HCT116 (cell line): ENCODE measurements at regions not wholly inside any gene's neighbourhood (a gene's known extent, or its start where the extent isn't known, plus 50 kb on each side); places are given as distances from the start of the nearest gene placed in this dataset.

ENCODE experiments used
- ATAC-seq: fragments of 200-7000 bp; cut with Tn5 transposase; 2 replicates; pipeline ENCODE4 v1.9.1; 2020; ENCODE audit warnings: mild to moderate bottlenecking, moderate library complexity
- BruUV-seq: library from RNA; stranded (reverse); fragments of 400-500 nt; replicated peaks from 2 replicates; lab custom pipeline; 2021; lab: Mats Ljungman, UMichigan
- CTCF ChIA-PET: fragments of 300-600 bp; sonication (Branson Sonifier 250); formaldehyde crosslinking; loops from one replicate; lab custom pipeline; 2021; ENCODE audit warnings: antibody characterized with exemption; lab: Charles Lee
- POLR2A ChIA-PET: fragments of 300-600, 350-600 bp; sonication (Branson Sonifier 250); formaldehyde crosslinking; loops from one replicate; lab custom pipeline; 2021; ENCODE audit warnings: antibody characterized with exemption; lab: Charles Lee
- RAD21 ChIA-PET, 2 experiments: fragments of 300-600 bp; sonication (Branson Sonifier 250); formaldehyde crosslinking; loops; one replicate each; lab custom pipeline; 2023; ENCODE audit warnings: low total read pairs in 2 of 2; ENCODE audit not compliant: uncharacterized antibody in 2 of 2, unreplicated experiment in 2 of 2, low non-redundant PET in 1 of 2; lab: Charles Lee
- DNase-seq: peaks from one replicate; pipeline ENCODE4 v3.0.0-alpha.2; 2010; ENCODE audit warnings: low read depth, low spot score
- H2AFZ ChIP-seq: fragments of 200-600 bp; shearing (Covaris generic), sonication (generic); 2 replicates; pipeline ENCODE4 v1.6.1; 2017; ENCODE audit warnings: low read depth, mixed run types, mixed read lengths, antibody characterized with exemption, low read length; ENCODE audit not compliant: poor library complexity, severe bottlenecking
- H3K27ac ChIP-seq: 2 replicates; pipeline ENCODE4 v1.5.1; 2012; ENCODE audit warnings: low read depth, low read length
- H3K27me3 ChIP-seq: fragments of 200-600 bp; sonication (generic); 2 replicates; pipeline ENCODE4 v1.6.1; 2016; ENCODE audit warnings: mixed run types, low read length, mixed read lengths; ENCODE audit not compliant: insufficient read depth
- H3K36me3 ChIP-seq, 2 experiments: fragments of 200-500 bp in 1 of 2; fragments of 200-600 bp in 1 of 2; sonication (Bioruptor generic) in 1 of 2; sonication (generic) in 1 of 2; 2 replicates each; pipeline versions ENCODE4 v1.5.1 to v1.6.1; 2014 to 2016; ENCODE audit warnings: low read length in 2 of 2, inconsistent platforms in 1 of 2, mixed read lengths in 1 of 2, mixed run types in 1 of 2; ENCODE audit not compliant: insufficient read depth in 2 of 2, control insufficient read depth in 1 of 2
- H3K4me1 ChIP-seq, 2 experiments: fragments of 200-600 bp in 1 of 2; sonication (generic) in 1 of 2; 2 replicates each; pipeline versions ENCODE4 v1.5.1 to v1.6.1; 2012 to 2017; ENCODE audit warnings: low read length in 2 of 2, inconsistent platforms in 1 of 2, mild to moderate bottlenecking in 1 of 2, mixed read lengths in 1 of 2, mixed run types in 1 of 2, moderate library complexity in 1 of 2; ENCODE audit not compliant: insufficient read depth in 2 of 2, control insufficient read depth in 1 of 2
- H3K4me2 ChIP-seq: fragments of 200-600 bp; sonication (generic); 2 replicates; pipeline ENCODE4 v1.6.1; 2017; ENCODE audit warnings: mixed run types, low read length, mixed read lengths
- H3K4me3 ChIP-seq, 2 experiments: fragments of 200-600 bp in 1 of 2; sonication (generic) in 1 of 2; replicated peaks in 1 of 2; 2 replicates each; pipeline ENCODE4 v1.5.1; 2011 to 2016; ENCODE audit warnings: low read length in 2 of 2, control low read depth in 1 of 2, low read depth in 1 of 2, mild to moderate bottlenecking in 1 of 2, mixed read lengths in 1 of 2, mixed run types in 1 of 2
- H3K79me2 ChIP-seq: fragments of 200-600 bp; sonication (generic); 2 replicates; pipeline ENCODE4 v1.6.1; 2017; ENCODE audit warnings: mild to moderate bottlenecking, mixed run types, low read length, moderate library complexity, mixed read lengths; ENCODE audit not compliant: insufficient read depth
- H3K9ac ChIP-seq: fragments of 200-600 bp; sonication (generic); 2 replicates; pipeline ENCODE4 v1.6.1; 2016; ENCODE audit warnings: low read length, mixed read lengths
- H3K9me2 ChIP-seq: fragments of 200-600 bp; sonication (generic), shearing (Covaris generic); 2 replicates; pipeline ENCODE4 v1.6.1; 2017; ENCODE audit warnings: mixed run types, mild to moderate bottlenecking, moderate library complexity; ENCODE audit not compliant: insufficient read depth
- H3K9me3 ChIP-seq, 2 experiments: fragments of 200-500 bp in 1 of 2; fragments of 200-600 bp in 1 of 2; sonication (Bioruptor generic) in 1 of 2; sonication (generic) in 1 of 2; 2 replicates each; pipeline ENCODE4 v1.6.1; 2014 to 2017; ENCODE audit warnings: low read length in 2 of 2, mixed read lengths in 2 of 2, inconsistent platforms in 1 of 2, low read depth in 1 of 2, mild to moderate bottlenecking in 1 of 2, mixed run types in 1 of 2, moderate library complexity in 1 of 2; ENCODE audit not compliant: control insufficient read depth in 1 of 2, insufficient read depth in 1 of 2
- H4K20me1 ChIP-seq: fragments of 200-600 bp; sonication (generic), shearing (Covaris generic); 2 replicates; pipeline ENCODE4 v1.6.1; 2017; ENCODE audit warnings: mixed run types, mild to moderate bottlenecking, moderate library complexity; ENCODE audit not compliant: insufficient read depth
- ATF3 ChIP-seq: IDR thresholded peaks from 2 replicates; pipeline ENCODE4 v1.6.1; 2012
- CBX3 ChIP-seq: IDR thresholded peaks from 2 replicates; pipeline ENCODE4 v1.6.1; 2012; ENCODE audit warnings: low read depth
- EGR1 ChIP-seq: IDR thresholded peaks from 2 replicates; pipeline ENCODE4 v1.6.1; 2012; ENCODE audit warnings: low read depth
- REST ChIP-seq: IDR thresholded peaks from 2 replicates; pipeline ENCODE4 v1.6.1; 2012; ENCODE audit warnings: low read depth
- SIN3A ChIP-seq: IDR thresholded peaks from 2 replicates; pipeline ENCODE4 v1.6.1; 2012; ENCODE audit warnings: low read depth
- SP1 ChIP-seq: IDR thresholded peaks from 2 replicates; pipeline ENCODE4 v1.6.1; 2012; ENCODE audit warnings: low read depth
- YY1 ChIP-seq: IDR thresholded peaks from 2 replicates; pipeline ENCODE4 v1.6.1; 2011; ENCODE audit warnings: low read length, low read depth, moderate library complexity, mild to moderate bottlenecking; ENCODE audit not compliant: insufficient replicate concordance; ENCODE audit errors: extremely low read depth
- ZBTB33 ChIP-seq: IDR thresholded peaks from 2 replicates; pipeline ENCODE4 v1.6.1; 2011; ENCODE audit warnings: mild to moderate bottlenecking, low read length, moderate library complexity; ENCODE audit not compliant: insufficient replicate concordance; ENCODE audit errors: extremely low read depth
- intact Hi-C: fragments of 100-400 bp; cut with micrococcal nuclease; formaldehyde crosslinking; loops from 2 replicates; pipeline ENCODE4 v1.10.0; 2022

GRCh38 chr20:54305421-54305820 is 97.5 kb downstream of the PFDN4 start:
- RAD21 ChIA-PET: no interaction called here

More at GRCh38 chr20:54305421-54305820, 97.5 kb downstream of the PFDN4 start:
- no peak overlapping the region for H3K9ac ChIP-seq
- intact Hi-C loops: no loop called here
- no peak for DNase-seq
- no peaks in the 10 kb centered on the region for H3K27me3 ChIP-seq
- TF ChIP-seq SP1: no peak
- no peak for TF ChIP-seq EGR1
- TF ChIP-seq YY1: no peak
- TF ChIP-seq SIN3A: no peak
- no peak for TF ChIP-seq REST
- no peak for TF ChIP-seq ATF3
- no peak for TF ChIP-seq ZBTB33
- no peak for TF ChIP-seq CBX3
- TF ChIP-seq, all 23 proteins: peak for 0
- Histone ChIP-seq H3K27ac (no peak overlapping the region), H3K9me2 (no peaks in the 10 kb centered on the region), H3K4me3 (no peak overlapping the region), H4K20me1 (no peaks in the 10 kb centered on the region), H3K4me1 (no peaks in the 10 kb centered on the region), H3K9me3 (no peaks in the 10 kb centered on the region), H3K36me3 (no peaks in the 10 kb centered on the region), H3K79me2 (no peaks in the 10 kb centered on the region), H3K4me2 (no peak overlapping the region), H2AFZ (no peak overlapping the region)
- no peak for ATAC-seq
- ChIA-PET POLR2A (no interaction called here), CTCF (no interaction called here)
- no TSS peak for BruUV-seq
